K562 (cell line): ENCODE measurements at regions not wholly inside any gene's neighbourhood (a gene's known extent, or its start where the extent isn't known, plus 50 kb on each side); places are given as distances from the start of the nearest gene placed in this dataset.

Experiments
- ARID1B ChIP-seq: fragments of 450-650 bp; IDR thresholded peaks from 2 replicates; pipeline ENCODE4 v1.6.1; 2016; ENCODE audit warnings: antibody characterized with exemption, mild to moderate bottlenecking, inconsistent platforms
- EP300 ChIP-seq: IDR thresholded peaks from 2 replicates; pipeline ENCODE4 v1.6.1; 2012; ENCODE audit warnings: low read length, improper control_type of control experiment
- FOXK2 ChIP-seq, 2 experiments: fragments of 450-650 bp; IDR thresholded peaks in 1 of 2; conservative IDR thresholded peaks in 1 of 2; 2 replicates each; pipeline ENCODE4 v1.6.1; 2016; ENCODE audit warnings: low read depth in 2 of 2, mild to moderate bottlenecking in 1 of 2
- GTF3C2 ChIP-seq: IDR thresholded peaks from 3 replicates; pipeline ENCODE4 v1.6.1; 2011; ENCODE audit warnings: borderline replicate concordance, mild to moderate bottlenecking, moderate library complexity; ENCODE audit not compliant: insufficient read length; ENCODE audit errors: extremely low read depth
- MGA ChIP-seq: fragments of 450-650 bp; IDR thresholded peaks from 2 replicates; pipeline ENCODE4 v1.6.1; 2016; ENCODE audit warnings: mild to moderate bottlenecking, moderate library complexity
- NBN ChIP-seq: fragments of 450-650 bp; IDR thresholded peaks from 2 replicates; pipeline ENCODE4 v1.6.1; 2016; ENCODE audit warnings: low read depth, mild to moderate bottlenecking
- NFATC3 ChIP-seq: fragments of 450-650 bp; IDR thresholded peaks from 2 replicates; pipeline ENCODE4 v1.6.1; 2017; ENCODE audit warnings: mild to moderate bottlenecking
- RAD51 ChIP-seq: fragments of 450-650 bp; IDR thresholded peaks from 2 replicates; pipeline ENCODE4 v1.7.1; 2016; ENCODE audit warnings: low read depth, mild to moderate bottlenecking, borderline replicate concordance
- RFX7 ChIP-seq: fragments of 250-450 bp; sonication (Bioruptor Pico); IDR thresholded peaks from 2 replicates; pipeline ENCODE4 v1.5.1; 2021; ENCODE audit warnings: mild to moderate bottlenecking
- STAT5A ChIP-seq: IDR thresholded peaks from 2 replicates; pipeline ENCODE4 v1.6.1; 2012; ENCODE audit warnings: low read length, inconsistent platforms, borderline replicate concordance
- ZNF316 ChIP-seq: fragments of 450-650 bp; IDR thresholded peaks from 2 replicates; pipeline ENCODE4 v1.6.1; 2016

- TF ChIP-seq MGA (peak; percentile 67), NFATC3 (no peak), GTF3C2 (no peak), ZNF316 (no peak), NBN (no peak), RFX7 (CRISPR knock-in tag) (no peak), STAT5A (peak; percentile 17; the same call in 1 of the 2 replicates), ARID1B (peak; percentile 76), RAD51 (peak; percentile 52; the same call in 1 of the 2 replicates), EP300 (peak; percentile 80), FOXK2 (conservative IDR thresholded peaks at IDR 0.05 in 1 of 2, IDR thresholded peaks at IDR 0.05 in 1 of 2; ENCODE audit: low read depth in 2 of 2) (peak; percentile 50 to 60; a peak in 2 of 4 replicates)
- TF ChIP-seq, all 486 proteins: peak for 31
These were observed 133.2 kb upstream of the TMEM18 start (continued) for GRCh38 chr2:810397-810796.
